ENCODE measurements at regions not wholly inside any gene's neighbourhood (a gene's known extent, or its start where the extent isn't known, plus 50 kb on each side); places are given as distances from the start of the nearest gene placed in this dataset.

GRCh38 chr4:162878096-162878495 lies 288.6 kb downstream of the NAF1 start:
- TF ChIP-seq CTCF (conservative IDR thresholded peaks at IDR 0.05; ENCODE audit: low read length) (no peak), EZH2phosphoT487 (IDR thresholded peaks at IDR 0.05; ENCODE audit: borderline replicate concordance) (no peak)
- H3K9ac ChIP-seq (ENCODE audit: low read depth, low read length, poor library complexity, severe bottlenecking): no peak overlapping the region

GRCh38 chr4:162874748-162875147 lies 291.9 kb downstream of the NAF1 start:
- H4K20me1 ChIP-seq (ENCODE audit: insufficient read depth, low read length, poor library complexity, severe bottlenecking): no peaks in the 10 kb centered on the region
- no peak overlapping the region for H2AFZ ChIP-seq (ENCODE audit: low read length)
- no peaks in the 10 kb centered on the region for H3F3A ChIP-seq (ENCODE audit: low read depth)
- no peak overlapping the region for H3K4me3 ChIP-seq (ENCODE audit: low read length, poor library complexity, severe bottlenecking)
- H3K9me3 ChIP-seq (ENCODE audit: insufficient read depth, low read depth, low read length): no peaks in the 10 kb centered on the region
- no peaks in the 10 kb centered on the region for H3K4me1 ChIP-seq (ENCODE audit: insufficient read depth, low read length, poor library complexity, severe bottlenecking)
- H3K27me3 ChIP-seq (ENCODE audit: insufficient read depth, low read length, poor library complexity, severe bottlenecking): no peaks in the 10 kb centered on the region
- no peaks in the 10 kb centered on the region for H3K79me2 ChIP-seq (ENCODE audit: insufficient read depth, low read length)
- no peaks in the 10 kb centered on the region for H3K9me2 ChIP-seq (replicated peaks; ENCODE audit: low read depth, low read length)
- no peak overlapping the region for H3K9ac ChIP-seq (ENCODE audit: low read depth, low read length, poor library complexity, severe bottlenecking)
- H3K4me2 ChIP-seq (ENCODE audit: low read depth, low read length, poor library complexity, severe bottlenecking): no peak overlapping the region
- no peaks in the 10 kb centered on the region for H3K36me3 ChIP-seq (ENCODE audit: insufficient read depth, low read length)
- TF ChIP-seq EZH2phosphoT487 (IDR thresholded peaks at IDR 0.05; ENCODE audit: borderline replicate concordance) (no peak), CTCF (conservative IDR thresholded peaks at IDR 0.05; ENCODE audit: low read length) (no peak)

More at GRCh38 chr4:162878096-162878495, 288.6 kb downstream of the NAF1 start:
- Histone ChIP-seq H3K27me3 (ENCODE audit: insufficient read depth, low read length, poor library complexity, severe bottlenecking) (no peaks in the 10 kb centered on the region), H3K9me3 (ENCODE audit: insufficient read depth, low read depth, low read length) (no peaks in the 10 kb centered on the region), H3K4me3 (ENCODE audit: low read length, poor library complexity, severe bottlenecking) (no peak overlapping the region), H3K79me2 (ENCODE audit: insufficient read depth, low read length) (no peaks in the 10 kb centered on the region), H4K20me1 (ENCODE audit: insufficient read depth, low read length, poor library complexity, severe bottlenecking) (no peaks in the 10 kb centered on the region), H3K36me3 (ENCODE audit: insufficient read depth, low read length) (no peaks in the 10 kb centered on the region), H3F3A (ENCODE audit: low read depth) (no peaks in the 10 kb centered on the region), H3K9me2 (replicated peaks; ENCODE audit: low read depth, low read length) (no peaks in the 10 kb centered on the region), H3K4me2 (ENCODE audit: low read depth, low read length, poor library complexity, severe bottlenecking) (no peak overlapping the region), H3K4me1 (ENCODE audit: insufficient read depth, low read length, poor library complexity, severe bottlenecking) (no peaks in the 10 kb centered on the region), H2AFZ (ENCODE audit: low read length) (no peak overlapping the region)

- no peak overlapping the region for H3K4me3 ChIP-seq (ENCODE audit: low read length, poor library complexity, severe bottlenecking)
- H3K4me1 ChIP-seq (ENCODE audit: insufficient read depth, low read length, poor library complexity, severe bottlenecking): no peaks in the 10 kb centered on the region
- H2AFZ ChIP-seq (ENCODE audit: low read length): no peak overlapping the region
- H3K9me3 ChIP-seq (ENCODE audit: insufficient read depth, low read depth, low read length): no peaks in the 10 kb centered on the region
- TF ChIP-seq EZH2phosphoT487 (IDR thresholded peaks at IDR 0.05; ENCODE audit: borderline replicate concordance): no peak
- no peak for TF ChIP-seq CTCF (conservative IDR thresholded peaks at IDR 0.05; ENCODE audit: low read length)
- H3K9me2 ChIP-seq (replicated peaks; ENCODE audit: low read depth, low read length): no peaks in the 10 kb centered on the region
- H3K4me2 ChIP-seq (ENCODE audit: low read depth, low read length, poor library complexity, severe bottlenecking): no peak overlapping the region
- H3F3A ChIP-seq (ENCODE audit: low read depth): no peaks in the 10 kb centered on the region
- no peaks in the 10 kb centered on the region for H3K36me3 ChIP-seq (ENCODE audit: insufficient read depth, low read length)
- no peaks in the 10 kb centered on the region for H3K79me2 ChIP-seq (ENCODE audit: insufficient read depth, low read length)
- no peaks in the 10 kb centered on the region for H4K20me1 ChIP-seq (ENCODE audit: insufficient read depth, low read length, poor library complexity, severe bottlenecking)
- H3K27me3 ChIP-seq (ENCODE audit: insufficient read depth, low read length, poor library complexity, severe bottlenecking): no peaks in the 10 kb centered on the region
- no peak overlapping the region for H3K9ac ChIP-seq (ENCODE audit: low read depth, low read length, poor library complexity, severe bottlenecking)
These were observed 294.7 kb downstream of the NAF1 start for GRCh38 chr4:162871990-162872389.

Measured in Loucy (cell line).